Sigmoid colon (tissue), 4 donors: ENCODE measurements at regions not wholly inside any gene's neighbourhood (a gene's known extent, or its start where the extent isn't known, plus 50 kb on each side); places are given as distances from the start of the nearest gene placed in this dataset.

Source experiments
- CTCF ChIP-seq, 4 experiments: fragments of 450-650 bp in 3 of 4; fragments of 200-600 bp in 1 of 4; IDR thresholded peaks; one replicate each; pipeline ENCODE4 v1.5.1; 2016 to 2019; ENCODE audit warnings: antibody characterized with exemption in 4 of 4, mild to moderate bottlenecking in 3 of 4, moderate library complexity in 2 of 4
- EP300 ChIP-seq, 4 donors: sonication (generic); formaldehyde crosslinking; IDR thresholded peaks; one replicate each; pipeline ENCODE4 v1.6.1; 2017; ENCODE audit warnings: antibody characterized with exemption in 4 of 4
- POLR2A ChIP-seq, 2 donors: fragments of 450-650 bp; IDR thresholded peaks; one replicate each; pipeline ENCODE4 v1.6.1; 2016; ENCODE audit warnings: antibody characterized with exemption in 2 of 2, mild to moderate bottlenecking in 2 of 2, moderate library complexity in 2 of 2
- POLR2AphosphoS5 ChIP-seq, 4 donors: sonication (generic); formaldehyde crosslinking; IDR thresholded peaks; one replicate each; pipeline ENCODE4 v1.6.1; 2017; ENCODE audit warnings: antibody characterized with exemption in 4 of 4

- no peak for TF ChIP-seq CTCF (IDR thresholded peaks at IDR 0.05)
- no peak for TF ChIP-seq POLR2A (IDR thresholded peaks at IDR 0.05)
- TF ChIP-seq POLR2AphosphoS5 (IDR thresholded peaks at IDR 0.05) = no peak
- TF ChIP-seq EP300 (IDR thresholded peaks at IDR 0.05) = no peak
These were observed 330.3 kb upstream of the SGO1 start for GRCh38 chr3:20516311-20516710.
